Stimulated activated CD8-positive, alpha-beta memory T cell treated with anti-CD3 and anti-CD28 coated beads, Interleukin-12 subunit alpha, Interleukin-12 subunit beta, amount 100 ng/mL, for 1 hour (primary cell): ENCODE measurements at regions not wholly inside any gene's neighbourhood (a gene's known extent, or its start where the extent isn't known, plus 50 kb on each side); places are given as distances from the start of the nearest gene placed in this dataset.
A peak's percentile ranks its signal among the peaks of the same experiment; 100 is the strongest.
"Not testable (repeated sequence)": the region's sequence is repeated elsewhere in the genome, so short reads cannot be mapped to it uniquely, and the experiment has no call there.

ENCODE experiments used
- DNase-seq: peaks from one replicate; pipeline ENCODE4 v3.0.0-alpha.2; 2020; ENCODE audit warnings: low read depth

GRCh38 chr15:88995449-88995848 is 82.3 kb upstream of the MFGE8 start:
- no peak for DNase-seq

GRCh38 chr15:88997531-88997930 is 84.4 kb upstream of the MFGE8 start:
- DNase-seq: no peak

- no peak for DNase-seq
Observed at GRCh38 chr15:88998980-88999713, 86.0 kb upstream of the MFGE8 start.

GRCh38 chr15:89001708-89002275 is 86.5 kb upstream of the ABHD2 start:
- not testable (repeated sequence) for DNase-seq

- DNase-seq: no peak
Observed at GRCh38 chr15:89002281-89002761, 85.9 kb upstream of the ABHD2 start.

- DNase-seq: no peak
Observed at GRCh38 chr15:89002830-89003229, 85.4 kb upstream of the ABHD2 start.

GRCh38 chr15:89003865-89004725 is 84.2 kb upstream of the ABHD2 start:
- no peak for DNase-seq

- DNase-seq: no peak
Observed at GRCh38 chr15:89004726-89005030, 83.6 kb upstream of the ABHD2 start.

- not testable (repeated sequence) for DNase-seq
Observed at GRCh38 chr15:89007527-89007926, 80.7 kb upstream of the ABHD2 start.

GRCh38 chr15:89007989-89008388 is 80.3 kb upstream of the ABHD2 start:
- DNase-seq: no peak

- no peak for DNase-seq
Observed at GRCh38 chr15:89009080-89009479, 79.2 kb upstream of the ABHD2 start.

GRCh38 chr15:89015412-89016097 is 72.7 kb upstream of the ABHD2 start:
- DNase-seq: no peak

GRCh38 chr15:89016549-89017041 is 71.7 kb upstream of the ABHD2 start:
- DNase-seq: no peak

GRCh38 chr15:89017370-89018066 is 70.7 kb upstream of the ABHD2 start:
- DNase-seq: peak; percentile 84

GRCh38 chr15:89018207-89018606 is 70.0 kb upstream of the ABHD2 start:
- DNase-seq: no peak

- no peak for DNase-seq
Observed at GRCh38 chr15:89019436-89019835, 68.8 kb upstream of the ABHD2 start.

GRCh38 chr15:89021224-89021623 is 67.0 kb upstream of the ABHD2 start:
- DNase-seq: no peak

GRCh38 chr15:89021886-89022285 is 66.4 kb upstream of the ABHD2 start:
- DNase-seq: not testable (repeated sequence)

GRCh38 chr15:89023311-89023961 is 64.8 kb upstream of the ABHD2 start:
- no peak for DNase-seq

- DNase-seq: no peak
Observed at GRCh38 chr15:89024418-89024817, 63.8 kb upstream of the ABHD2 start.

- DNase-seq: no peak
Observed at GRCh38 chr15:89026167-89026566, 62.1 kb upstream of the ABHD2 start.
